GM19455 (cell line): ENCODE measurements at regions not wholly inside any gene's neighbourhood (a gene's known extent, or its start where the extent isn't known, plus 50 kb on each side); places are given as distances from the start of the nearest gene placed in this dataset.
"Not testable (repeated sequence)": the region's sequence is repeated elsewhere in the genome, so short reads cannot be mapped to it uniquely, and the experiment has no call there.

Experiments used
- ATAC-seq: cut with Tn5 transposase; IDR thresholded peaks from one replicate; pipeline ENCODE4 v1.9.1; 2021; ENCODE audit not compliant: unreplicated experiment

DNA sequence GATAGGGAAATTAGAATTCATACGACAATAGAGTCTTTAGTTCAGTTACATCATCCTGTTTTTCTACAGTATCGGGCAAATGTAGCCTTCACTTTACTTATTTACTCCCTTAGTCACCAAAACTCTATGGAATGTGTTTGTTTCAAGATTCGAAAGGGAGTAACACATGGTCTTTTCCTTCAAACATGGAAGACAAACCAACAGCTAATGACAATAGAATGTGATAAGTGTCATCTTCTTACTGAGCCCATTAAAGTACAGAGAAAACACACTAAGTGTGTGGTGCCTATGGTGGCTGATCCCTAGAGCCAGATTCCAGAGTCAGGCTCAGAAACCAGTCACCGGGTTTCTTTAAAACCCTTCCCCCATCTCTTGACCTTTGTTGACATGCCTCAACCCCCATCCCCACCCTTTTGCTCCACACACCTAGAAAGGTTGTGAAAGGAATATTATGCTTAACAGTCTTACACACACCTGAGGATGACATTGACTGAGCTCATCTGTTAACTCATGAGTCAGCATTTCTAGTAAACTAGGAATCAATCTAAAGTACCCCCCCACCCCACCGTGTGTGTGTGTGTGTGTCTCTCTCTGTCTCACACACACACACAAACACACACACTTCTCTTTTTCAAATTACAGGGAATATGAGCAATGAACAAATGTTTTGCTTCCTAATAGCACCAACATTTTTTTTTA lies 549.6 kb upstream of the CCDC54 start:
- no peak for ATAC-seq

DNA sequence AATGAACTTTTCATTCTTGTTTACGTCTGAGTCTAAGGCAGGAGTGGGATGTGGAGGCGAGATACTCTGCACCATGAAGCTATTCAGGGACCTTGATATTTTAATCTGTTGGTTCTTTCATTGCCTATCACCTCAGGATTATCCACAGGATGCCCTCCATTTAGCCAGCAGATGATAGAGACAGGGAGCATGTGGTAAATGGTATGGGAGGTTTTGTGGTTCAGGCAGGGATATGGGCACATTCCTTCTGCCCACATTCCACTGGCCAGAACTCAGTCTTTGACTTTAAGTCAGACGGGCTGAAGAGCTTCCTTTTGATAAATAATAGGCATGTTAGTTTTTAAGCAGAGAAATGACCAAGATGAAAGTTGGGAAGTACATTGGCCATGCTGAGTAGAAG lies 548.0 kb upstream of the CCDC54 start:
- ATAC-seq: no peak

DNA sequence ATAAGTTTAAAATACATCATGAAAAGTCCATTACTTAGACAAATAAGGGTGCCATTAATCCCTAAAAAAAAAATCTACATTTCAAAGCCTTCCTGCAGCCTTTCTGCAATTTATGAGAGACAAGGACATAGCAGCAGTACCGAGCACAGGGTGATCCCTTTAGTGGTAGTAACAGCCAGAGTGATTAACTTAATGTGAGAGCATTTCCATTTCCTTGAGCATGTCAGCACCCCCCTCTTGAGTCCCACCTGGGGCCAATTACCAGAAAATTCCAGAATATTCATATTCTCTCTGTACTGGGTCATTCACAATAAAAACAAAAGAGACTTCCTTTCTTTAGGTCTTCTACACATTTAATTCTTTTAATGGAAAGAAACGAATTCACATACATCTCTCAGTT lies 546.9 kb upstream of the CCDC54 start:
- no peak for ATAC-seq

DNA sequence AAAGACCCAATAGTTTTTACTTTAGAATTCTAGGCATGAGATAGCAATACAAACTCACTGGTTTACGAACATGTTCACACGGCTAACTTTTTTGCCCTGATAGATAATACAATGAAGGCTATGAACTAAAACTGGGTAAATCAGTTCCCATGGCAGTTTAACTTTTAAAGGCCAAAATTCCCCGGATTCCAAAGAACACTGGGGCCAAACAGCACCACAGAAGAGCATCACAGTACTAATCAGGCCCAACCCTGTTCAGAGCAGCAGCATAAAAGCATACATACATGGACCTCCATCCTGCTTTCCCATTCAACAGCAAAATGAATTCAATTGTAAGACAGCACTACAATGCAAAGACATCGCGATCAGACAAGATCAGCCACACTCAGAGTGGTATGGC lies 540.3 kb upstream of the CCDC54 start:
- no peak for ATAC-seq

DNA sequence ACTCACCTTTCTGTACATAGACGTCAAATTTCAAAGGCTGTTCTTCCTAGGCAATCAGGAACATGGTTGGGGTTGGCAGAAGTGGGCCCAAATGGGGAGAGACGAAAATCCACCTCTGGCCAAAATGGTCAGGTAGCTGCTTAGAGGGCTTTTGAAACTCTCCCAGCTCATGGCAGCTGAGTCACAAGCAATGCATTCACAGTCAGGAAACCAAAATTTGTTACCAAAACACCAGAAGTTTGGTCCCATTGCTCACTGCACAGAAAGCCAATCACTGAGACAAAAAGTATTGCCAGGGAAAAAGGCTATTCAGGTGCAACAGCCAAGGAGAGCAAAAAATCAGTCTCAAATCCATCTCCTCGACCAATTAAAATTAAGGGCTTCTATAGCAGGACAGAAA lies 539.6 kb upstream of the CCDC54 start:
- ATAC-seq: no peak

DNA sequence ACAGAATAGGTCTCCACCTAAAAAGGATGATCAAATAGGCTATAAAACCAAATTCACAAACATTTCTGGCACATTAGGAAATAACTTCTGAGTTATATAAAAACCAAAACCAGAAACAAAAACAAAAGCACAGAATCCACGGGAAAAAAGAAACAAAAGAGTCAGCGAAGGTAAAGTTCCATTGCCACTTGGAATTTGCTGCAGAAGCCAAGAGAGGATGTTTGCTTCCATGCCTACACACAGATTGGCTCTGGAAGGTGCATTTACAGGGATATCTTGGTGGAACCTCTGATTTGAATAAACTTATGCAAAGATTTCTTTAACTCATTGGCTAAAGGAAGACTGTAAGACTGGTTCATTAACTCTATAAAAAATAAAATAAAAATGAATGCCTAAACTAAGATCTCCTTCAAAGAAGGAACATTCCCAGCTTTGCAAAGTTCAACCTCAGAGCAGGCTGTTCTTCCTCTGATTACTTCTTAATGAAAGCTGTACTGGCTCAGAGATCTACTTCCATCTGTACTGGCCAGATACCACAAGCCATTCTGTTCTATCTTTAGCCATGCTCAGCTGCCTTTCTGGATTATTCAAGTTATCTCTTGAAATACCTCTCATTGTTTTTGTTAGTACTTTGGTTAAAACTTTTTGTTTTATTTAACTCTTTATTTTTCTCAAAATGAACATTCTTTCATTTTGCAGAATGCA lies 537.5 kb upstream of the CCDC54 start:
- no peak for ATAC-seq

DNA sequence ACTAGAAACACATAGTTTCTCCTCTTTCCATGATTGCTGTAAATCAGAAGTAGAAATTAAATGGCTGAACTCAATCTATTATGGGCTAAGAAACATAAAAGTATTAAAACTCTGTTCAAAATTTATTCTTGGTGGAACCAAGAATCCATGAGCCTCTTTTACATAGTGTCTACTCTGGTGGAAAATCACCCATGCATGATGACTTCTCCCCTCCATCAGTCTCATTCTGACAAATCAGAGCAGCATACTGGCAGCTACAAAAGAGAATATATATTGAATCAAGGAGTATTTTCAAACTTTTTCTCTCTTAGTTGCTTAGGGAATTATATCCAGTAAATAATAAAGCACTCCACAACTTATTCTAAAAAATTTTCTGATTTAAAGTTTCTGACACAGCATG lies 536.9 kb upstream of the CCDC54 start:
- ATAC-seq: no peak

DNA sequence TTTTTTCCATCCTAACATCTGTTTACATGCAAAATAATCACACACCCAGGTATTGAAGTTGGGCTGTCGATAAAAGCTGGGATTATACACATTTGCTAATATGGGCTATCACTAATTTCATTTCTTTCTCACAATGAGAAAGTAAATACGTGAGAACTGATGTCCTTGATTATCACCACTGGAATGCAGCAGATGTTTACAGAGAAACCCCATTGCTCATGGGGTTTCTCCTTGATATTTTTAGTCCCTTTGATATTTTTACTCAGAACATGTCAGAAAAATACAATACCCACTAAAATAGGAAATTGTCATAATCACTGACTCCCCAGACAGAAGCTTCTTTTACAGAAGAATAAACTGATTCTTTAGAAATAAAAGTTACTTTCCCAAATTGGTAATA lies 535.1 kb upstream of the CCDC54 start:
- ATAC-seq: no peak

DNA sequence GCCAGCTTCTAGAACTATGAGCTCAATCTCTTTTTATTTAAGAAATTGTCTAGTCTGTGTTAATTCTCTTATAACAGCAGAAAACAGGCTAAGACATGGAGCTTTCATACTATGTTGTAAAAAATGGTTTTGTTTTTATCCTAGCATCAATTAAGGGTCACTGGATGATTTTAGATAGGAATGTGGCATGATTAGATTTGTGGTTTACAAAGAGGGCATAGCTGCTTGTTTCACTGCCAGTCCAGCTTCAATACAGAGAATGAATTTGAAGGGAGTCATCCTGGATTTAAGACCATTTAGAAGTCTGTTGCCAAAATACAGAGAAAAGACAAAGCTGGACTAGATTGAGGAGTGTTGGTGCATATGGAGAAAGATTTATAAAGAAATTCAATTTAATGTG lies 532.6 kb upstream of the CCDC54 start:
- ATAC-seq: no peak

DNA sequence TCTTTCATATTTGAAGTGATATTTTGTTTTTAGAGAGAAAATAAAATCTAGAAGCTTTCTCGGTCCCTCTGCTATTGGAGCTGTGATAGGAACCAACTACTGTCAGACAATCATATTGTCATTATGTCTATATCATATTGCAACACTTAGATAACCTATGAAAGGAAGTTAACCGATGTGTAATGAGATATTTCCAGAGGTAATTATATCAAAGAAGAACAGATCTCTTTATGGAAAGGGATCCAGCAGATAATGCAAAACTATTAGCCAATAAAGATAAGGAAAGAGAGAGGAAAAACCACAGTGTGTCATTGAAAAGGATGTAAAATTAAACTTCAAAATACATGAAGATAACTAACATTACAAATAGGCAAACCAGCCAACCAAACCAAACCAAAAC lies 529.1 kb upstream of the CCDC54 start:
- no peak for ATAC-seq

DNA sequence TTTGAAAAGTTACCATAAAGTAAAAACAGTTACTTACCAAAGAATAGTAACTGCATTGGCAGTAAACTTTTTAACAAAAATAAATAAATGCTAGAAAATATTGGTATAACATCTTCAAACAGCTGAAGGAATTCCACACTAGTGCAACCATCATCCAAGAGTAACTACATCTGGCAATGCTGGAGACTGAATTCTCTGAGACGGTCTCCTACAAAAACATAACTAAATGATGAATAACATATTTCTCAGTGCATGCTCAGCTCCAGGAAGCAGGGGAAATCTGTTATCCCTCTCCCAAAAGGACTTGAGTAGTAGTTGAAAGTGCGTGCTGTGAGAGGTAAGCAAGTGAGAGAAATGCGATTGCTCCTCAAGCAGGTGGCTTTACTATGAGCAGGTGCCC lies 526.8 kb upstream of the CCDC54 start:
- no peak for ATAC-seq

DNA sequence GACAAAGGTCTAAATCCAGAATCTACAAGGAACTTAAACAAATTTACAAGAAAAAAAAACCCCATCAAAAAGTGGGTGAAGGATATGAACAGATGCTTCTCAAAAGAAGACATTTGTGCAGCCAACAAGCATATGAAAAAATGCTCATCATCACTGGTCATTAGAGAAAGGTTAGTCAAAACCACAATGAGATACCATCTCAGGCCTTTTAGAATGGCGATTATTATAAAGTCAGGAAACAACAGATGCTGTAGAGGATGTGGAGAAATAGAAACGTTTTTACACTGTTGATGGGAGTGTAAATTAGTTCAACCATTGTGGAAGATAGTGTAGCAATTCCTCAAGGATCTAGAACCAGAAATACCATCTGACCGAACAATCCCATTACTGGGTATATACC lies 518.9 kb upstream of the CCDC54 start:
- not testable (repeated sequence) for ATAC-seq

DNA sequence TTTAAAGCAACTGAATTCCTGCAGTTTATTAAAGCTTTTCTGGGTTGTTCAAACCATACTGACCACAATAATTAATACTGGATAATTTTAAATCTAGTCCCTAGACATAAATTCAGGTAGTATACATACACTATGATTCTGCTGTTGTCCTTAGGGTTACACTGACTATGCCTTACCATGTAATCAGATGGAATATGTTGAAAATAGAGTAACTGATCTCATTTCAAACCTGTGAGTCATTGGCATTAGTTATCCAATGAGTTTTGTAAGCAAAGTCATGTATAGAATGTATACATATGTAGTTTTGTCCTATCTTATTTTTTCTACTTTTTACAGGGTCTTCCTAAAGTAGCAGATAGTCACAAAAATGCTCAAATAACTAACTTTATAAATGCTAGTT lies 517.1 kb upstream of the CCDC54 start:
- ATAC-seq: no peak

DNA sequence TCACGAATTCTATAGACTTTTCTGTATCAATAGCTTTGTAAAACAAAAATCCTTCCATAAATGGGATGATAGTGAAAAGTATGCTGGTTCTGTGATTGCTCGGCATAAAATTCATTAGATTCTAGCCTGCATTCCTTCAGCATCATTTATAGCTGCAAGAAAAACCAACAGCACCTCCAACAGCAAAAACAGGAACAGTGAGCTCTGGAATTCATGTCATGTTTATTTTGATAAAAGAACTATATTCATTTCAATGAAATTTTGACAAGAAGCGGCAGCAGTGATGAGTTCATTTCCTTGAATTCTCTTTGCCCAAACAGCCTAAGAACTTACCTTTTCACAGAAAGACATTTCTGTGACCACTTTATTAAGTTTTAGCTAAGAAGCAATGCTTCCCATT lies 515.2 kb upstream of the CCDC54 start:
- ATAC-seq: no peak

DNA sequence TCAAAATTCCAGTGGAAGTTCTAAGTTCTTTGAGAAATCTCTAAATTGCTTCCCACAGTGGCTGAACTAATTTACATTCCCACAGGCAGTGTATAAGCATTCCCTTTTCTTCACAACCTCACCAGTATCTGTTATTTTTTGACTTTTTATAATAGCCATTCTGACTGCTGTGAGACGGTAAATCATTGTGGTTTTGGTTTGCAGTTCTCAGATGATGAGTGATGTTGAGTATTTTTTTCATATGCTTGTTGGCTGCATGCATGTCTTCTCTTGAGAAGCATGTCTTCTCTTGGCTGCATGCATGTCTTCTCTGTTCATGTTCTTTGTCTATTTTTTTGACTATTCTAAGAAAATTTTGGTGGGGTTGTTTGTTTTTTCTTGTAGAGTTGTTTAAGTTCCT lies 499.6 kb upstream of the CCDC54 start:
- no peak for ATAC-seq

DNA sequence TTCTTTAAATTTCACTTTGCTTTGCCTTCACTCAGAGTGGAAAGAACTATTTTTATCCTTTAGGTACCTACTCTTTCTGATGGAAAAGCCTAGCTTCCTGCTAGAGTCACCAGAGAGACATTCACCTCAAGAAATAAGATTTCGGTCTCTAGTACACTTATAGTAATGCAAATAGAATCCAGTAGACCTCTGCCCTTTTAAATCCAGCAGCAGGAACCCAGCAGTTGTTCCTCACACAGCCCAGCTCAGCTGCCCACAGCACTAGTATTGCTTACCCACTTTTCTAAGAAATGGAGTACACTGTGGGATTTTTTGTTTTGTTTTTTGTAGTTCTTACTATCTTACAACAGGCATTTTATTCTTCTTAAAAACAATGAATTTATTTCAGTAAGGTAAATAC lies 497.0 kb upstream of the CCDC54 start:
- no peak for ATAC-seq

DNA sequence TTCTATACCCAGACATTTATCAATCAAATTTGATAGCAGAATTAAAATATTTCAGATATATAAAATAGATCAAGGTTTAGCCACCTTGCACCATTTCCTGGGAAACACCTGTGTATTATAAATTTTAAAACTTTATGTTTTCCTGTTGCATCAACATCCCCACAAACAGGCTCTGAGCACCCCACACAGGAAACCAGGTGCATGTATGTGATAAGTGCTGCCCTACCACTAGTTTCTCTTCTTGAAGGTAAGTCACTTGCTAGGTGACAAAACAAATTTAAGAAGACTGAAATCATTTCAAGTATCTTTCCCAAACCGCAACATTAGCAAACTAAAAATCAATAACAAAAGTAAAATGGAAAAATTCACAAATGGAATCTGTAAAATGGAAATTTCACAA lies 496.1 kb upstream of the CCDC54 start:
- ATAC-seq: no peak

DNA sequence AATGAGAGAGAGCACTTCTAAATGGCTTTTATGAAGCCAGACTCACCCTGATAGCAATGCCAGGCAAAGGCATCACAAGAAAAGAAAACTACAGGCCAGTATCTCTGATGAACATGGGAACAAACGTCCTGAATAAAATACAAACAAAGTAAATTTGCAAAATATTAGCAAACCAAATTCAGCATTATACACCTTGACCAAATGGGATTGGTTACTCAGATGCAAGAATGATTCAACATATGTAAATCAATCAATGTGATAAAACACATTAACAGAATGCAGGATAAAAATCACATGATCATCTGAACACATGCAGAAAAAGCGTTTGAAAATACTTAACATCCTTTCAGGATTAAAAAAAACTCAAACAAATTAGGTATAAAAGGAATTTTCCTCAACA lies 494.9 kb upstream of the CCDC54 start:
- ATAC-seq: no peak

DNA sequence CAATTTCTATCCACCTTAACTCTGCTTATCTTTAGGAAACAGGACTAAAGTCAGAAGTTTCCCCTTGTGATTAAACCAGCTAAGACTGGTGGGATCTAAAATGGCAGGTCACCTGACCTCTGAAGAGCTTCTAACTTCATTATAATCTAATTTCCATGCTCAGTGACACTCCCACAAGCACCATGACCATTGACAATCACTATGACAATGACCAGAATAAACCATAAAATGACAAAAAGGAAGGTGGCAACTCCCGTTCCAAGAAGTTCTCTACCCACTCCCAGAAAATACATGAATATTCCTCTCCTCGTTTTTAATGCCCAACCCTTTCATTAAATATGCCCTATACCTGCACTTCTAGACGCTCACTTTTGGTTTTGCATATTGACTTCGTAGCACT lies 471.2 kb upstream of the CCDC54 start:
- ATAC-seq: no peak

DNA sequence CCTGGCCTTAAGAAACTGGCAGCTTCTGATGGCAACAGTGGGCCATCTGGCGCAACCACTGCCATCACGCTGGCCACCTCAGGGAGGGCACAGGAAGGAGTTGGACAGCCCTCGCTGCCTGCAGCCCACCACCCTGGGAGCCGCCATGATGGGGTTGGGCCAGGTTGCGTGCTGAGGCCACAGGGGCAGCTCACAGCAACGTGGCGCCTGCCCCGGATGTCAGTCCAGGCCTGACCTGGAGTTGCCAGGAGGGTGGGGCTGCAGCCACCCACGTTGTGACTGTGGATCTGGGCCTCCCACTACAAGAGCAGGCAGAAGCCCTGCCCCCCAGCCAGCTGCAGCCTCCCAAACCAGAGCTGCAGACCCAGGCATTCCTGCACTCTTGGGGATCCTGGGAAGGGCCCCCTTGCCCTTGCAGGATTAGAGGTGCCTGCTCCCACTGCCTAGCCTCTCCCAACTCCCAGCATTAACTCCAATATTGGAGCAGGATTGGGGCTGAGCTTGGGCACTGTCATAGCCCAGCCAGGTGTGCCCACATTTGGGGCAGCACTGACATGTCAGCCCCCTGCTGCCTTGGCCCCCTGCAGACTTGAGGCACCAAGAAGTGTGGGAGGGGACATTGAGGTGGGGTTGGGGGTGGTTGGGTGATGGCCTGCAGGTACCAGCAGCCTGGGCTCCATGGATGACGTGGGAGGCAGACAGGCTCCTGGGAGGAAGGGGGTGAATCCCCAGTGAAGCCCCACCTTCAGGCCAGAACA lies 468.9 kb upstream of the CCDC54 start:
- ATAC-seq: no peak

DNA sequence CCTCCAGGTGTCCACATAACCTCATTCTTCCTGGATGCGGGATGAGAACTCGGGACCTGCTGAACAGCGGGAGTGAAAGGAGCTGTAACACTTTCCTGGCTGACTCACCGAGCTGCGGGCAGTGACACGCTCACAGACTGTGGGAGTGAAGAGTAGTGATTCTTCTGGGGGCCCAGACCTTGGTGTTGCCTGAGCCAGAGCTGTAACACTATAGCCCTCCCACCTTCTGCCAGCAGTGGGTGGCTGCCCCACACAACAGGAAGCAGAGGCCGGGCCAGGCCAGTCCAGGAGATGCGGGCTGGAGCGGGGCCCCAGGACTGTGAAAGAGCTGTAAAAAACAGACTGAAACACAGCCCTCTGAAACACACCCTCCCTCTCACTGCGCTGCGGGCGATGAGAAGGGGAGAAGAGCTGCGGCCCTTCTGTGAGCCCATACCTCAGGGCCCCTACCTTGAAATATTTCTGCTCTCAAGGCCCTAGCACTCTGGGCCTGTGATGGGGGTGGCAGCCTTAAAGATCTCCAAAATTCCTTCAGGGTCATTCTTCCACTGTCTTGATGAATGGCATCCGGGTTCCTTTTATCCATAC lies 464.0 kb upstream of the CCDC54 start:
- no peak for ATAC-seq

DNA sequence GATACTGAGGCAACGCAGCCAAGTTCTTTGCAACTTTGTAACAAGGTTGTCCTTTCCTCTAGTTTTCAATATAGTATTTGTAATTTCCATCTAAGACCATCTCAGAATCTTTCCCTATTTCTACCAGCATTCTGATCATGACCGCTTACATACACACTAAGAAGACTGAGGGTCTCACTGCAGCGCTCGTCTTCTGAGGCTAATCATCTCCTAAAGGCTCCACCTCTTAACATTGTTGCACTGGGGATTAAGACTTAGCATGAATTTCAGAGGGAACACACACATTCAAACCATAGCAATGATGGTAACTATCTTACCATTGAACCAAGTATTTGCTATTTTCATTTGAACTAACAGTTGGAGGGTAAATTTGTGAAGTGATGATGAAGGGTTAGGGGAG lies 463.3 kb upstream of the CCDC54 start:
- ATAC-seq: no peak
